Uterus (tissue), 2 donors: ENCODE measurements at regions not wholly inside any gene's neighbourhood (a gene's known extent, or its start where the extent isn't known, plus 50 kb on each side); places are given as distances from the start of the nearest gene placed in this dataset.

Experiments used
- CTCF ChIP-seq, 4 experiments: fragments of 200-600 bp in 2 of 4; fragments of 450-650 bp in 2 of 4; sonication (generic) in 2 of 4; IDR thresholded peaks; one replicate each; pipeline ENCODE4 v1.5.1; 2016 to 2019; ENCODE audit warnings: antibody characterized with exemption in 4 of 4, mild to moderate bottlenecking in 2 of 4, moderate library complexity in 1 of 4
- POLR2A ChIP-seq, 2 donors: fragments of 450-650 bp; IDR thresholded peaks; one replicate each; pipeline ENCODE4 v1.6.1; 2016; ENCODE audit warnings: antibody characterized with exemption in 2 of 2, mild to moderate bottlenecking in 1 of 2, moderate library complexity in 1 of 2

- TF ChIP-seq POLR2A (IDR thresholded peaks at IDR 0.05) (no peak), CTCF (IDR thresholded peaks at IDR 0.05) (no peak)
Measured at GRCh38 chr18:75121266-75121665, 87.7 kb downstream of the PTGR3 start.
